Fibroblast of lung (primary cell): ENCODE measurements at regions not wholly inside any gene's neighbourhood (a gene's known extent, or its start where the extent isn't known, plus 50 kb on each side); places are given as distances from the start of the nearest gene placed in this dataset.

Source experiments
- CTCF ChIP-seq, 2 donors: IDR thresholded peaks in 1 of 2; conservative IDR thresholded peaks in 1 of 2; 1 replicate in 1 of 2; 2 replicates in 1 of 2; pipeline ENCODE4 v1.5.1; 2011 to 2012; ENCODE audit warnings: low read length in 2 of 2, control low read depth in 1 of 2, inconsistent platforms in 1 of 2, low read depth in 1 of 2, mild to moderate bottlenecking in 1 of 2
- EZH2 ChIP-seq: IDR thresholded peaks from 2 replicates; pipeline ENCODE4 v1.5.1; 2012; ENCODE audit warnings: low read length, control low read depth, mild to moderate bottlenecking; ENCODE audit errors: missing control alignments

DNA sequence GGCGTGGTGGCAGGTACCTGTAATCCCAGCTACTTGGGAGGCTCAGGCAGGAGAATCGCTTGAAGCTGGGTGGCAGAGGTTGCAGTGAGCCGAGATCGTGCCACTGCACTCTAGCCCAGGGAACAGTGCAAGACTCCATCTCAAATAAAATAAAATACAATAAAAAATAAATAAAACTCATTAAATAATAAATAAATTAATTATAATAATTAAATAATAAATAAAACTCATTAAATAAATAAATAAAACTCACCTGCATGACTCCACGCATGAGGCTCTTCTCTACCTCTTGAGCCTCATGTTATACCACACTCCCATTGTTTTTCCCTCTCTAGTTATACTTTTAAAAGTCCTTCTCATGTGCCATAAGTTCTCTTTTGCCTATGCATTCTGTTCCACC, 995.4 kb downstream of the MAT2B start:
- TF ChIP-seq CTCF (conservative IDR thresholded peaks at IDR 0.05 in 1 of 2, IDR thresholded peaks at IDR 0.05 in 1 of 2; ENCODE audit: low read depth in 1 of 2, low read length in 2 of 2), result no peak
- TF ChIP-seq EZH2, result no peak
